ENCODE measurements at regions not wholly inside any gene's neighbourhood (a gene's known extent, or its start where the extent isn't known, plus 50 kb on each side); places are given as distances from the start of the nearest gene placed in this dataset.

DNA sequence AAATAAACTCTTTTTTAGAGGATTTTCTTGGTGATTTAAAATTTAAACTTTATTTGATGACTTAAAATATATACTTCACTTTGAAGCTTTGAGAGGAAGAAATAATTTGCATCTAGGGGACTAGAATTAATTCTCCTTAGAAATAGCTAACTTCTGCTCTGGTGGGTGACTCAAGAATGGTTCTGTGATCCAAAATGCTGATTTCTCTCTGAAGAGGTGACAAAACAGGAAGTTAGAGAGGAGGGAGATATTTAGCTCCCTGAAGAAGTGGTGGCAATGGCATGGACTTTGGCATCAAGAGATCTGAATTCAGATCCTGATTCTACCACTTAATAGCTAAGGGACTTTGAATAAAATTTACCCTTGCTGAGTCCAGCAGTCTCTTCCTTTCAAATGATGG, 125.8 kb upstream of the ATP1B1 start:
- Histone ChIP-seq H3K27ac (no peak overlapping the region), H3K9me3 (no peaks in the 10 kb centered on the region), H3K4me3 (no peak overlapping the region), H3K4me1 (no peaks in the 10 kb centered on the region), H3K36me3 (no peaks in the 10 kb centered on the region), H3K27me3 (no peaks in the 10 kb centered on the region)
- no peak for DNase-seq (ENCODE audit: extremely low spot score in 2 of 2)
- intact Hi-C loops (cut with DNase I) = no loop called here
- TF ChIP-seq, protein P1, sequence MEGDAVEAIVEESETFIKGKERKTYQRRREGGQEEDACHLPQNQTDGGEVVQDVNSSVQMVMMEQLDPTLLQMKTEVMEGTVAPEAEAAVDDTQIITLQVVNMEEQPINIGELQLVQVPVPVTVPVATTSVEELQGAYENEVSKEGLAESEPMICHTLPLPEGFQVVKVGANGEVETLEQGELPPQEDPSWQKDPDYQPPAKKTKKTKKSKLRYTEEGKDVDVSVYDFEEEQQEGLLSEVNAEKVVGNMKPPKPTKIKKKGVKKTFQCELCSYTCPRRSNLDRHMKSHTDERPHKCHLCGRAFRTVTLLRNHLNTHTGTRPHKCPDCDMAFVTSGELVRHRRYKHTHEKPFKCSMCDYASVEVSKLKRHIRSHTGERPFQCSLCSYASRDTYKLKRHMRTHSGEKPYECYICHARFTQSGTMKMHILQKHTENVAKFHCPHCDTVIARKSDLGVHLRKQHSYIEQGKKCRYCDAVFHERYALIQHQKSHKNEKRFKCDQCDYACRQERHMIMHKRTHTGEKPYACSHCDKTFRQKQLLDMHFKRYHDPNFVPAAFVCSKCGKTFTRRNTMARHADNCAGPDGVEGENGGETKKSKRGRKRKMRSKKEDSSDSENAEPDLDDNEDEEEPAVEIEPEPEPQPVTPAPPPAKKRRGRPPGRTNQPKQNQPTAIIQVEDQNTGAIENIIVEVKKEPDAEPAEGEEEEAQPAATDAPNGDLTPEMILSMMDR (IDR thresholded peaks at IDR 0.05) = no peak
- TF ChIP-seq POLR2AphosphoS5 (IDR thresholded peaks at IDR 0.05; ENCODE audit: insufficient read depth in 1 of 2, low read depth in 1 of 2) = no peak

DNA sequence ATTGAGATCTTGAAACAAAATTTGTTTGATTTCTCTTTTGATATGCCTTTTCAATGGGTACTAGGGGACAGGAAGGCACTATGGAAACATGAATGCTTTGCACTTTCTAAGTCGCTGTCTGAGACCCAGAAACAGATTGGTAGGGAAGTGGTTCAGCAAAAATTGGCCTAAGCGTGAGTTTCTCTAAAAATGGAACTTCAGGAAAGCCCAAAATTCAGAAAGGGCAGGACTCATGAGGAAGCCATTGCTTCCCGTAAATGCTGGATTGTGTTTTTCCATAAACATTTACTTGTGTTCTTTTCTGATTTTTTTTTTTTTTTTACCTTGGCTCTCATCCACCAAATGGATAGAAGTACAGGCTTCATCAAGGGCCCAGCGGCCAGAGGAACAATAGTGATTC, 123.7 kb upstream of the ATP1B1 start:
- no peaks in the 10 kb centered on the region for H3K9me3 ChIP-seq
- H3K27ac ChIP-seq = no peak overlapping the region

DNA sequence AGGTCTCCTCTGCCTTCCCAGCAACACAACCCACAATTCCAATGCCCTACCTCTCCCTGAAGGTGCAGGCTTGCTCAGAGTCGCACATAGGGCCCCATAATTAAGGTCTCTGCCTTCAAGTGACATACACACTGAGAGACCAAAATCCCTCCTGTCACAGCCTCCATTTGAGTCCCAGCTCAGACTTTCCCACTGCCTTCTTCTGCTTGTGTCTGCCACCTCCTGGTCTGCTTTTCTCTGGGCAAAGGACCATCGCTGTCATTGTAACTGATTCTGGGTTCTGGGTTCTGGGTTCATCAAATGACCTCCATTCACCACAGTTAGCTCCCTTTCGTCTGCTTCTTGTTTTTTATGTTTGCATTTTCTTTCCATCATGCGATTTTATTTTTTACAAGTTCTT, 119.2 kb upstream of the ATP1B1 start:
- Histone ChIP-seq H3K9me3 (no peaks in the 10 kb centered on the region), H3K36me3 (no peaks in the 10 kb centered on the region), H3K27me3 (no peaks in the 10 kb centered on the region), H3K27ac (no peak overlapping the region), H3K4me3 (no peak overlapping the region), H3K4me1 (no peaks in the 10 kb centered on the region)
- DNase-seq (ENCODE audit: extremely low spot score in 2 of 2) = no peak
- TF ChIP-seq POLR2A (IDR thresholded peaks at IDR 0.05) (no peak), POLR2AphosphoS5 (IDR thresholded peaks at IDR 0.05; ENCODE audit: insufficient read depth in 1 of 2, low read depth in 1 of 2) (no peak)
- TF ChIP-seq, protein P1 (IDR thresholded peaks at IDR 0.05) = no peak
- intact Hi-C loops (cut with DNase I) = no loop called here

More for the DNA sequence above, 123.7 kb upstream of the ATP1B1 start:
- Histone ChIP-seq H3K36me3 (no peaks in the 10 kb centered on the region), H3K4me1 (no peaks in the 10 kb centered on the region), H3K4me3 (no peak overlapping the region), H3K27me3 (no peaks in the 10 kb centered on the region)
- TF ChIP-seq POLR2AphosphoS5 (IDR thresholded peaks at IDR 0.05; ENCODE audit: insufficient read depth in 1 of 2, low read depth in 1 of 2) (no peak), POLR2A (IDR thresholded peaks at IDR 0.05) (no peak)
- TF ChIP-seq, protein P1 (IDR thresholded peaks at IDR 0.05) = no peak
- intact Hi-C loops (cut with DNase I) = no loop called here
- no peak for DNase-seq (ENCODE audit: extremely low spot score in 2 of 2)

DNA sequence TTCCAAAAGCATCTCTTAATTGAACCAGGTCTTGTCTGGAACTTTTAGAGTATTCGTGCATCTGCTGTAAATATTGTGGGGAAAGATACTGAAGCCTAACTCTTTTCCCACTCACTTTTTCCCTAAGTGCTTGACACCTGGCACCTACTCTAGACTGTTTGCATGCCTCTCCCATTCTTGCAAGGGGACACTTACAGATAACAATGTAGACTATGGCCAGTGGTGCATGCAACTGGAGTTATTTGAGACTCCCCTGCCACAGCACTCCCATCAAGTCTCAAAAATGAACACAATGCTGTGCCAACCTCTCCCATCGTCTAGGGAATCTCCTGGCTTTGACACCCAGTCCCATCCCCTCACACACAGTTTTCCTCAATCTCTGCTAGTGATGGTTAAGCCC, 118.6 kb upstream of the ATP1B1 start:
- Histone ChIP-seq H3K4me1 (no peaks in the 10 kb centered on the region), H3K36me3 (no peaks in the 10 kb centered on the region), H3K9me3 (no peaks in the 10 kb centered on the region), H3K4me3 (no peak overlapping the region), H3K27ac (no peak overlapping the region), H3K27me3 (no peaks in the 10 kb centered on the region)
- TF ChIP-seq POLR2AphosphoS5 (IDR thresholded peaks at IDR 0.05; ENCODE audit: insufficient read depth in 1 of 2, low read depth in 1 of 2) = no peak
- TF ChIP-seq POLR2A (IDR thresholded peaks at IDR 0.05) = no peak
- TF ChIP-seq, protein P1 (IDR thresholded peaks at IDR 0.05) = no peak
- no peak for DNase-seq (ENCODE audit: extremely low spot score in 2 of 2)
- intact Hi-C loops (cut with DNase I) = no loop called here

DNA sequence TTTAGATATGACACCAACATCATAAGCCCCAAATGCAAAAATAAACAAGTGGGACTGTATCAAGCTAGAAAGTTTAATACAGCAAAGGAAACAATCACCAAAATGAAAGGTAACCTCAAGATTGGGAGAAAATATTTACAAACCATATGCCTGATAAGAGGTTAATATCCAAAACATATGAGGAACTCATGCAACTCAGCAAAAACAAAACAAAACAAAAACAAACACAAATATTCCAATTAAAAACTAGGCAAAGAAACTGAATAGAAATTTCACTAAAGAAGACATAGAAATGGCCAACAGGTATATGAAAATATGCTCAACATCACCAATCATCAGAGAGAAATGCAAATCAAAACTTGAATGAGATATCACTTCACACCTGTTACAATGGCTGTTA, 116.5 kb upstream of the ATP1B1 start:
- TF ChIP-seq, protein P1 (IDR thresholded peaks at IDR 0.05) = no peak
- no peak for TF ChIP-seq POLR2A (IDR thresholded peaks at IDR 0.05)
- no peak for TF ChIP-seq POLR2AphosphoS5 (IDR thresholded peaks at IDR 0.05; ENCODE audit: insufficient read depth in 1 of 2, low read depth in 1 of 2)
- no peak for DNase-seq (ENCODE audit: extremely low spot score in 2 of 2)
- intact Hi-C loops (cut with DNase I) = no loop called here
- Histone ChIP-seq H3K27me3 (no peaks in the 10 kb centered on the region), H3K4me1 (no peaks in the 10 kb centered on the region), H3K9me3 (no peaks in the 10 kb centered on the region), H3K36me3 (no peaks in the 10 kb centered on the region), H3K4me3 (no peak overlapping the region), H3K27ac (no peak overlapping the region)
